Sigmoid colon (tissue), 6 donors: ENCODE measurements at regions not wholly inside any gene's neighbourhood (a gene's known extent, or its start where the extent isn't known, plus 50 kb on each side); places are given as distances from the start of the nearest gene placed in this dataset.
"Not testable (repeated sequence)": the region's sequence is repeated elsewhere in the genome, so short reads cannot be mapped to it uniquely, and the experiment has no call there.

Experiments used
- DNase-seq: peaks from one replicate; pipeline ENCODE4 v3.0.0-alpha.2; 2019
- H3K27ac ChIP-seq, 4 donors: fragments of 200-600 bp; sonication (generic); one replicate each; pipeline ENCODE4 v1.5.1; 2016 to 2019; ENCODE audit warnings: mild to moderate bottlenecking in 1 of 4
- H3K27me3 ChIP-seq, 3 donors: fragments of 200-600 bp; sonication (generic); one replicate each; pipeline ENCODE4 v1.5.1; 2019; ENCODE audit warnings: mild to moderate bottlenecking in 1 of 3
- H3K36me3 ChIP-seq, 4 donors: fragments of 200-600 bp; sonication (generic); one replicate each; pipeline ENCODE4 v1.5.1; 2016 to 2019
- H3K4me1 ChIP-seq, 4 donors: fragments of 200-600 bp; sonication (generic); one replicate each; pipeline ENCODE4 v1.5.1; 2017 to 2019
- H3K4me3 ChIP-seq, 4 donors: fragments of 200-600 bp; sonication (generic); one replicate each; pipeline ENCODE4 v1.5.1; 2017 to 2019; ENCODE audit warnings: mild to moderate bottlenecking in 2 of 4, moderate library complexity in 1 of 4
- H3K9me3 ChIP-seq, 4 donors: fragments of 200-600 bp in 3 of 4; sonication (generic) in 3 of 4; one replicate each; pipeline versions ENCODE4 v1.5.1 to v1.6.1; 2013 to 2019
- EP300 ChIP-seq, 4 donors: sonication (generic); formaldehyde crosslinking; IDR thresholded peaks; one replicate each; pipeline ENCODE4 v1.6.1; 2017; ENCODE audit warnings: antibody characterized with exemption in 4 of 4
- POLR2A ChIP-seq, 2 donors: fragments of 450-650 bp; IDR thresholded peaks; one replicate each; pipeline ENCODE4 v1.6.1; 2016; ENCODE audit warnings: antibody characterized with exemption in 2 of 2, mild to moderate bottlenecking in 2 of 2, moderate library complexity in 2 of 2
- POLR2AphosphoS5 ChIP-seq, 4 donors: sonication (generic); formaldehyde crosslinking; IDR thresholded peaks; one replicate each; pipeline ENCODE4 v1.6.1; 2017; ENCODE audit warnings: antibody characterized with exemption in 4 of 4
- WGBS, 2 donors: extraction: QIAGEN DNeasy Blood & Tissue Kit; methylation state at CpG; one replicate each; pipeline ENCODE4 v1.1.7; 2013; 5-methylcytosine and 5-hydroxymethylcytosine counted together
- intact Hi-C: fragments of 100-400 bp; cut with DNase I; formaldehyde crosslinking; loops from one replicate; pipeline ENCODE4 v1.15.1; 2023
- TF ChIP-seq, protein P1 (sequence below), 4 experiments: fragments of 450-650 bp in 3 of 4; fragments of 200-600 bp in 1 of 4; IDR thresholded peaks; one replicate each; pipeline ENCODE4 v1.5.1; 2016 to 2019; ENCODE audit warnings: antibody characterized with exemption in 4 of 4, mild to moderate bottlenecking in 3 of 4, moderate library complexity in 2 of 4
- donor health status: healthy with polysubstance abuse.
- donor health status: healthy.

DNA sequence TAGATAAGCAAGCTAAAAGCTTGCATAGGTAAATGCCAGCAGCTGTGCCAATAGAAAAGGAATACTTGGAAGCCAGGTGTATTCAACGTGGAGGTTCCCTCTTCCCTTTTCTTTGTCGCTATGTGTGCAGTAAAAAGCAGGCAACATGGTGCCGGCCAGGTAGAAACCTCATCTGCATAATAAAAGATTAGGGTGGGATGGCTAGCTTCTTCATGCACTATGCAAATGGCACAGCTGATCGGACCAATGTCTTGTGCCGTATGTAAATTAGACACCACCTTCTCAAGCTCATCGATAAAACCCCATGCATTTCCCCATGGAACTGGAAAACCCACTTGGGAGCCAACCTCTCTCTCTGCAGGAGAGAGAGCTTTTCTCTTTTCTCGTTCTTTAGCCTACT, 150.9 kb upstream of the FOXK1 start:
- 65 to 69% methylated on average over 7 of the region's 7 CpGs for WGBS, 2 donors
- Histone ChIP-seq H3K27me3 (peaks cover 0 to 7% (median 0%) of the 10 kb centered on the region in 3 donors), H3K36me3 (no peaks in the 10 kb centered on the region), H3K27ac (no peak overlapping the region), H3K9me3 (no peaks in the 10 kb centered on the region), H3K4me3 (no peak overlapping the region), H3K4me1 (no peaks in the 10 kb centered on the region)
- intact Hi-C loops = no loop called here
- TF ChIP-seq, protein P1, sequence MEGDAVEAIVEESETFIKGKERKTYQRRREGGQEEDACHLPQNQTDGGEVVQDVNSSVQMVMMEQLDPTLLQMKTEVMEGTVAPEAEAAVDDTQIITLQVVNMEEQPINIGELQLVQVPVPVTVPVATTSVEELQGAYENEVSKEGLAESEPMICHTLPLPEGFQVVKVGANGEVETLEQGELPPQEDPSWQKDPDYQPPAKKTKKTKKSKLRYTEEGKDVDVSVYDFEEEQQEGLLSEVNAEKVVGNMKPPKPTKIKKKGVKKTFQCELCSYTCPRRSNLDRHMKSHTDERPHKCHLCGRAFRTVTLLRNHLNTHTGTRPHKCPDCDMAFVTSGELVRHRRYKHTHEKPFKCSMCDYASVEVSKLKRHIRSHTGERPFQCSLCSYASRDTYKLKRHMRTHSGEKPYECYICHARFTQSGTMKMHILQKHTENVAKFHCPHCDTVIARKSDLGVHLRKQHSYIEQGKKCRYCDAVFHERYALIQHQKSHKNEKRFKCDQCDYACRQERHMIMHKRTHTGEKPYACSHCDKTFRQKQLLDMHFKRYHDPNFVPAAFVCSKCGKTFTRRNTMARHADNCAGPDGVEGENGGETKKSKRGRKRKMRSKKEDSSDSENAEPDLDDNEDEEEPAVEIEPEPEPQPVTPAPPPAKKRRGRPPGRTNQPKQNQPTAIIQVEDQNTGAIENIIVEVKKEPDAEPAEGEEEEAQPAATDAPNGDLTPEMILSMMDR (IDR thresholded peaks at IDR 0.05) = no peak
- no peak for DNase-seq

DNA sequence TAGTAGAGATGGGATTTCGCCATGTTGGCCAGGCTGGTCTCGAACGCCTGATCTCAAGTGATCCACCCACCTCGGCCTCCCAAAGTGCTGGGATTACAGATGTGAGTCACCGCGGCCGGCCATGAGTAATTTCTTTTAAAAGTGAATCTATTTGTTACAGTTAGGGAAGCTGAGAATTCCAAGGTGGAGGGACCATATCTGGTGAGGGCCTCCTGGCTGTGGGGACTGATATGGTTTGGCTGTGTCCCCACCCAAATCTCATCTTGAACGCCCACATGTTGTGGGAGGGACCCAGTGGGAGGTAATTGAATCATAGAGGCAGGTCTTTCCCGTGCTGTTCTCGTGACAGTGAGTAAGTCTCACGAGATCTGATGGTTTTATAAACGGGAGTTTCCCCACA, 148.8 kb upstream of the FOXK1 start:
- H3K4me3 ChIP-seq, intact Hi-C loops, DNase-seq, H3K36me3 ChIP-seq, H3K4me1 ChIP-seq, H3K9me3 ChIP-seq, H3K27ac ChIP-seq, H3K27me3 ChIP-seq: not testable (repeated sequence)
- 79 to 88% methylated on average over 12 of the region's 12 CpGs for WGBS, 2 donors

DNA sequence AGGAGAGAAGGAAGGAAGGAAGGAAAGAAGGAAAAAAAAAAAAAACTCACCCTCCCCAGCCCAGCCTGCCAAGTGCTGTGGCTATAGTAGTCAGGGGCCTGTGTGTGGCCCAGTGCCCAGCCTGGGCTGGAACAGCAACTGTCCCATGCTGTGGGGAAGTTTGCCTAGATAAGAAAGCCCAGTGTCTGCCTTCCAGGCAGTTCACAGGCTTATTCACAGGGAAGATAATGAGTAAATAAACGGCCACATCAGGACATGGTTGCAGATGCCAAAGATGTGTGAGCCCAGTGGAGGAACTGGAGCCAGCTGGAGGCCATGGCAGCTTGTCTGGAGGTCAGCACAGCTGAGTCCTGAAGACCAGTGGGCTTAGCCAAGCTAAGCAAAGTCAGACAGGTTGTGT, 132.4 kb upstream of the FOXK1 start:
- no peak for DNase-seq

DNA sequence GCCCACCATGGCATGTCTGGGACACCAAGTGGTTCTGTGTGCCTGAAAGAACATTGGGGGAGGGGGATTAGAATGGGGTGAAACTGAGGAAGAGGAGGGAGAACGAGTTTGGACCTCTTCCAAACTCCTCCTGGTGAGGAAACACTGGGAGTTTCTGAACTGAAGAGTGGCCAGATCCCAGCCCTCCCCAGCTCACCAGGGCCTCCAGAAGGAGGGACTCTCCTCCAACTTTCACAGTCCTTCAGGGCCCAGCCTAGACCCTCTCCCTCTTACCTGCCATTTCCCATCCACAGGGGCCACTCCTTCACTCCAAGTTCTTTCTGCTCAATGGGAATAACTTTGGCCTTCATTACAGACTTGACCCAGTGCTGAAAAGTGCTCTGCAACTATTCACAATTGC, 132.0 kb upstream of the FOXK1 start:
- no peak for DNase-seq
- no peak overlapping the region for H3K4me3 ChIP-seq
- 28 to 42% methylated on average over 1 of the region's 1 CpG for WGBS, 2 donors
- H3K4me1 ChIP-seq = no peaks in the 10 kb centered on the region
- TF ChIP-seq EP300 (IDR thresholded peaks at IDR 0.05) = no peak
- TF ChIP-seq POLR2A (IDR thresholded peaks at IDR 0.05) = no peak
- no peak for TF ChIP-seq POLR2AphosphoS5 (IDR thresholded peaks at IDR 0.05)
- TF ChIP-seq, protein P1 (IDR thresholded peaks at IDR 0.05) = no peak
- H3K27ac ChIP-seq = no peak overlapping the region
- H3K27me3 ChIP-seq = no peaks in the 10 kb centered on the region
- H3K9me3 ChIP-seq = peaks cover 2 to 9% (median 5%) of the 10 kb centered on the region in 4 donors
- intact Hi-C loops = no loop called here
- no peaks in the 10 kb centered on the region for H3K36me3 ChIP-seq

More for the DNA sequence above, 132.4 kb upstream of the FOXK1 start:
- Histone ChIP-seq H3K27me3 (no peaks in the 10 kb centered on the region), H3K4me3 (no peak overlapping the region), H3K27ac (no peak overlapping the region), H3K4me1 (no peaks in the 10 kb centered on the region), H3K36me3 (no peaks in the 10 kb centered on the region), H3K9me3 (peaks cover 2 to 9% (median 5%) of the 10 kb centered on the region in 4 donors)
- no peak for TF ChIP-seq EP300 (IDR thresholded peaks at IDR 0.05)
- no peak for TF ChIP-seq POLR2AphosphoS5 (IDR thresholded peaks at IDR 0.05)
- TF ChIP-seq, protein P1 (IDR thresholded peaks at IDR 0.05) = no peak
- TF ChIP-seq POLR2A (IDR thresholded peaks at IDR 0.05) = no peak
- 12 to 31% methylated on average over 1 of the region's 1 CpG for WGBS, 2 donors
- intact Hi-C loops = no loop called here

DNA sequence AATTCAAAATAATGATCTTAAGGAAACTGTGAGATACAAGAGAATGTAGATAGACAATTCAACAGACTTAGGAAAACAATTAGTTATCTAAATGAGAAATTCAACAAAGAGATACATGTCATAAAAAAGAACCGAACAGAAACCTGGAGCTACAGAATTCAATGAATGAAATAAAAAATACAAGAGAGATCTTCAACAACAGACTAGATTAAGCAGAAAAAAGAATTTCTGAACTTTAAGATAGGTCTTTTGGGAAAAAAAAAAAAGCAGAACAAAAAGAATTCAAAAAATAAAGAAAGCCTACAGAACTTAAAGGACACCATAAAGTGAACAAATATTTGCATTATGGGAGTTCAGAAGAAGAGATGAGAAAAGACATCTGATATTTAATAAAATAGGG, 129.1 kb upstream of the FOXK1 start:
- no peak overlapping the region for H3K4me3 ChIP-seq
- H3K4me1 ChIP-seq = no peaks in the 10 kb centered on the region
- no peaks in the 10 kb centered on the region for H3K27me3 ChIP-seq
- 86 to 95% methylated on average over 1 of the region's 1 CpG for WGBS, 2 donors
- intact Hi-C loops = no loop called here
- DNase-seq = no peak
- no peak overlapping the region for H3K27ac ChIP-seq
- TF ChIP-seq POLR2AphosphoS5 (IDR thresholded peaks at IDR 0.05) (no peak), POLR2A (IDR thresholded peaks at IDR 0.05) (no peak), EP300 (IDR thresholded peaks at IDR 0.05) (no peak)
- TF ChIP-seq, protein P1 (IDR thresholded peaks at IDR 0.05) = no peak
- peaks cover 3 to 9% (median 5%) of the 10 kb centered on the region in 4 donors for H3K9me3 ChIP-seq
- no peaks in the 10 kb centered on the region for H3K36me3 ChIP-seq
